ENCODE measurements at regions not wholly inside any gene's neighbourhood (a gene's known extent, or its start where the extent isn't known, plus 50 kb on each side); places are given as distances from the start of the nearest gene placed in this dataset.

DNA sequence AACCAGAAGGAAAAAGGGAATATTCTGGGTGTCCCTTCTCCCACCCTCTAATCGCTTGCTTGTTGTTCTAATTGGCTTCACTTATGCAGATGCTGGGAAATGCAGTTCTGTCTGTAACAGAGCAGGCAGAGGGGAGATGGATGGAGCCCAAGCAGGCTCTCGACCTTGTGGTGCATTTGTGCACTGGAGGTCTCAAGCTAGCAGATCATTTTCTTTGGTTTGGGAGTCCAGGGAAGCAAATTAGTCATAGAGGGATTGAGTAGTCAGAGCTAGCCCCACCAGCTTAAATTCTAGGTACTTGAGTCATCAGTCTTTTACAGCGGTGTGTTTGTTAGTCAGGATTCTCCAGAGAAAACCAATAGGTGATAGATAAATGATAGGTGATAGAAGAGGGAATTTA, 234.7 kb upstream of the ECI2 start:
- intact Hi-C loops (cut with DNase I; ENCODE audit: low total_unique reads) = no loop called here
- no peak overlapping the region for H3K4me3 ChIP-seq (ENCODE audit: low read depth, poor library complexity, severe bottlenecking)
- WGBS, 2 donors = 56 to 59% methylated on average over 3 of the region's 3 CpGs
- DNase-seq (ENCODE audit: low spot score in 2 of 2) = no peak
- TF ChIP-seq POLR2A (IDR thresholded peaks at IDR 0.05) = no peak
- TF ChIP-seq, protein P1, sequence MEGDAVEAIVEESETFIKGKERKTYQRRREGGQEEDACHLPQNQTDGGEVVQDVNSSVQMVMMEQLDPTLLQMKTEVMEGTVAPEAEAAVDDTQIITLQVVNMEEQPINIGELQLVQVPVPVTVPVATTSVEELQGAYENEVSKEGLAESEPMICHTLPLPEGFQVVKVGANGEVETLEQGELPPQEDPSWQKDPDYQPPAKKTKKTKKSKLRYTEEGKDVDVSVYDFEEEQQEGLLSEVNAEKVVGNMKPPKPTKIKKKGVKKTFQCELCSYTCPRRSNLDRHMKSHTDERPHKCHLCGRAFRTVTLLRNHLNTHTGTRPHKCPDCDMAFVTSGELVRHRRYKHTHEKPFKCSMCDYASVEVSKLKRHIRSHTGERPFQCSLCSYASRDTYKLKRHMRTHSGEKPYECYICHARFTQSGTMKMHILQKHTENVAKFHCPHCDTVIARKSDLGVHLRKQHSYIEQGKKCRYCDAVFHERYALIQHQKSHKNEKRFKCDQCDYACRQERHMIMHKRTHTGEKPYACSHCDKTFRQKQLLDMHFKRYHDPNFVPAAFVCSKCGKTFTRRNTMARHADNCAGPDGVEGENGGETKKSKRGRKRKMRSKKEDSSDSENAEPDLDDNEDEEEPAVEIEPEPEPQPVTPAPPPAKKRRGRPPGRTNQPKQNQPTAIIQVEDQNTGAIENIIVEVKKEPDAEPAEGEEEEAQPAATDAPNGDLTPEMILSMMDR (IDR thresholded peaks at IDR 0.05) = no peak

DNA sequence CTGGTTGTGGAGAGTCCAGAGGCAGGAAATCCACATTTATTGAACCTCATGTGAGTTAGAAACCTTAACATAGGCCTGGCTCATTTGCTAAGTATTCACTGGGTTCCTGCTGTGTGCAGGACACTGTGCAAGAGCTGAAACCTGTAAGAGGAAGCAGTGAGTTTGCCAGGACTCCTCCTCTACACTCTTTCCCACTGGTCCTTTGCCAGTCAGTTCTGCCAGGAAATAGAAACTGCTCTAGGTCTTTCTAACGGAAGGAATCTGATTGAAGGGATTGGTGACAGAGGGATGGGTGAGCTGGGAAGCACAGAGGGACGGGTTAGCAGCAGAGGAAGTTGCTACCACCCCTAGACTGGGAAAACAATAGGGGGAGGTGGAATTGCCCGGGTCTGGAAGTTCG, 234.2 kb upstream of the ECI2 start:
- H3K4me3 ChIP-seq (ENCODE audit: low read depth, poor library complexity, severe bottlenecking) = no peak overlapping the region
- 53 to 79% methylated on average over 4 of the region's 4 CpGs for WGBS, 2 donors
- intact Hi-C loops (cut with DNase I; ENCODE audit: low total_unique reads) = no loop called here
- TF ChIP-seq POLR2A (IDR thresholded peaks at IDR 0.05) = no peak
- TF ChIP-seq, protein P1 (IDR thresholded peaks at IDR 0.05) = no peak
- no peak for DNase-seq (ENCODE audit: low spot score in 2 of 2)

DNA sequence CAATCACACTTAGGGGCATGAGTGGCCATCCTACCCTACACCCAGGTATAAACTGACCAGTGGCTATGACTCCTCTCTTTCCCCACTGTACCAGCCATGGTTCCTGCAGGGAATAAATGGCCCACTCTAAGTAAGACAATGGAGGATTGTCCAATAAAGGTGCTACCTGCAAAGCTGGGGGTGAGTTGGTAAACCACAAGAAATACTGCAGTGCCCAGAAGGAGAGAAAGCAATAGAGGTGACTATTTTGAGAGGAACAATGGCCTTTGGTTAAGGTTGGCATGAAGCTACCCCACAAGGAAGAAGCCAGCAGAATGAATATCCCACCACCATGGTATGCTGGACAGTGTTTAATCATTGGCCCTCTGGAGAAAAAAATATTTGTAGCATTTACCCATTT, 233.3 kb upstream of the ECI2 start:
- TF ChIP-seq, protein P1 (IDR thresholded peaks at IDR 0.05) = no peak
- no peak for TF ChIP-seq POLR2A (IDR thresholded peaks at IDR 0.05)
- intact Hi-C loops (cut with DNase I; ENCODE audit: low total_unique reads) = no loop called here
- DNase-seq (ENCODE audit: low spot score in 2 of 2) = no peak
- H3K4me3 ChIP-seq (ENCODE audit: low read depth, poor library complexity, severe bottlenecking) = no peak overlapping the region

DNA sequence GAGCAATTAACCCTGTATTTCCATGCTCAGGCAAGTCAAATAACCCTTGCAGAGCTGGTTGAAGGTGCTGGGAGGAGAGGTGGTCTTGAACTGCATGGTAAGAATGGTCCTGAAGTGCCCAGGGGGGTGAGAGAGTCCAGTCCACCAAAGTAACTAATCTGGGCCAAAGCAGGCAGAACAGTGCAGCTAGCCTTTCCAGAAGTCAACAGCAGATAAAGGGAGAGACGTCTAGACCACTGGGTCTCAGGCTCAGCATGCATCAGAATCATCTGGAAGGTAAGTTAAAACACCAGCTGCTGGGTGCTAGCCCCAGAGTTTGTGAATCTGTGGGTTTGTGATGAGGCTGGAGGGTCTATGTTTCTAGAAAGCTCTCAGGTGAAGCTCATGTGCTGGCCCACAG, 232.3 kb upstream of the ECI2 start:
- intact Hi-C loops (cut with DNase I; ENCODE audit: low total_unique reads) = no loop called here
- H3K4me3 ChIP-seq (ENCODE audit: low read depth, poor library complexity, severe bottlenecking) = no peak overlapping the region
- DNase-seq (ENCODE audit: low spot score in 2 of 2) = no peak
- 62 to 82% methylated on average over 1 of the region's 1 CpG for WGBS, 2 donors
- TF ChIP-seq POLR2A (IDR thresholded peaks at IDR 0.05) = no peak
- TF ChIP-seq, protein P1 (IDR thresholded peaks at IDR 0.05) = no peak

DNA sequence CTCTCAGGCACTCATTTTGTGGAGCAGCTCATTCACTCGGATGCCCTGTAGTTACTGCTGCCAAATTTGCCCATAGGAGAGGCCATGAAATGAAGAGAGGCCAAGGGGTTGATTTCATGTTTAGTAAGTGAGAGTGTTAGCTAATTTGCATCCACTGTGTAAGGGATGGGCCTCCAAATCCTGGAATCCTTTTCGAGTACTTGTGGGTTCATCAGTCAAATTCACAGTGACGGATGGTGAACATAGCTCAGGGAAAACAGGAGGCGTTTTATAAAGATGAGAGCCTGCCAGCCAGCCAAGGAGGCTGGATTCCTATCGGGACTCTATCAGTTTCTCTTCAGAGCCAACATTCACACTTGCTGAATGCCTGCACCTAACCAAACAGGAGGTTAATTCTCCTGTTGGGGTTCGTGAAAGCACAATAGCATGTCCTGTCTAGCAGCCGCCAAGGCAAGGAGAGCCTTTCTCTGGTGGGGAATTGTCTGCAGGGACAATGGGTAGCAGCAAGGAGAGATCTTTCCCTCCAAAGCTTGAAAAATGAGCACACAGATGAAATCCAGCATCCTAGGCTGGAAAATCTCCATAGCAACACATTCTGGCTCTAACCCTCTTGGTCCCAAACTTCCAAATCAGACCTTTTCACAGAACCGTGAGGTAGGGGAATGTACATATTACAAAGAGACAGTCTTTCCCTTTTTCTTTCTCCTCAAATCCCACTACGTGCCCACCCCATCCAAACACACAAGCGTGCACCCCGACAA, 231.4 kb upstream of the ECI2 start:
- intact Hi-C loops (cut with DNase I; ENCODE audit: low total_unique reads) = no loop called here
- no peak overlapping the region for H3K4me3 ChIP-seq (ENCODE audit: low read depth, poor library complexity, severe bottlenecking)
- peak in 1 of 2 donors; percentile 21 for DNase-seq (ENCODE audit: low spot score in 2 of 2)
- 82 to 88% methylated on average over 11 of the region's 11 CpGs for WGBS, 2 donors
- TF ChIP-seq POLR2A (IDR thresholded peaks at IDR 0.05) = no peak
- TF ChIP-seq, protein P1 (IDR thresholded peaks at IDR 0.05) = no peak

DNA sequence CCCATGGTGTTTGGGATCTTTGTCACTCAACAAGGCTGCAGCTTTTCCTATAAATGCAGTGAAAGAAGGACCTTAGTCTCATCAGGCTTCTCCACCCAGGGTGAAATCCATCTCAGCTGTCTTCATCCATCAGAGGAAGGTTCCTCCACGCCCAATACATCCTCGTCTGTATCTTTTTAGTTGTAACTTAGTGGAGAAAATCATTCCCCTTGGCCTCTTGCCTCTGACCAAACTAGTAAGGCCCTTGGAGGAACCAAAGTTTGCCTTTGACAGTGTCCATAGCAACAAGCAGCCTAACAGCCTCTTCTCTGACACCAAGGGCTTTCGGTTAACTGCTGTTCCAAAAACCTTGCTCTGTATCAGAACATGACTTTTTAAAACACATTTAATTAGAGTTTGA, 230.3 kb upstream of the ECI2 start:
- H3K4me3 ChIP-seq (ENCODE audit: low read depth, poor library complexity, severe bottlenecking) = no peak overlapping the region
- intact Hi-C loops (cut with DNase I; ENCODE audit: low total_unique reads) = no loop called here
- 64 to 74% methylated on average over 3 of the region's 3 CpGs for WGBS, 2 donors

More for the DNA sequence above, 230.3 kb upstream of the ECI2 start:
- TF ChIP-seq, protein P1 (IDR thresholded peaks at IDR 0.05) = no peak
- no peak for TF ChIP-seq POLR2A (IDR thresholded peaks at IDR 0.05)
- peak in 1 of 2 donors; percentile 15 for DNase-seq (ENCODE audit: low spot score in 2 of 2)

Measured in lower leg skin (tissue), 4 donors.